HG02759 (cell line): ENCODE measurements at regions not wholly inside any gene's neighbourhood (a gene's known extent, or its start where the extent isn't known, plus 50 kb on each side); places are given as distances from the start of the nearest gene placed in this dataset.

Experiments used
- ATAC-seq: cut with Tn5 transposase; IDR thresholded peaks from one replicate; pipeline ENCODE4 v1.9.1; 2021; ENCODE audit warnings: mild to moderate bottlenecking, moderate library complexity; ENCODE audit not compliant: unreplicated experiment

DNA sequence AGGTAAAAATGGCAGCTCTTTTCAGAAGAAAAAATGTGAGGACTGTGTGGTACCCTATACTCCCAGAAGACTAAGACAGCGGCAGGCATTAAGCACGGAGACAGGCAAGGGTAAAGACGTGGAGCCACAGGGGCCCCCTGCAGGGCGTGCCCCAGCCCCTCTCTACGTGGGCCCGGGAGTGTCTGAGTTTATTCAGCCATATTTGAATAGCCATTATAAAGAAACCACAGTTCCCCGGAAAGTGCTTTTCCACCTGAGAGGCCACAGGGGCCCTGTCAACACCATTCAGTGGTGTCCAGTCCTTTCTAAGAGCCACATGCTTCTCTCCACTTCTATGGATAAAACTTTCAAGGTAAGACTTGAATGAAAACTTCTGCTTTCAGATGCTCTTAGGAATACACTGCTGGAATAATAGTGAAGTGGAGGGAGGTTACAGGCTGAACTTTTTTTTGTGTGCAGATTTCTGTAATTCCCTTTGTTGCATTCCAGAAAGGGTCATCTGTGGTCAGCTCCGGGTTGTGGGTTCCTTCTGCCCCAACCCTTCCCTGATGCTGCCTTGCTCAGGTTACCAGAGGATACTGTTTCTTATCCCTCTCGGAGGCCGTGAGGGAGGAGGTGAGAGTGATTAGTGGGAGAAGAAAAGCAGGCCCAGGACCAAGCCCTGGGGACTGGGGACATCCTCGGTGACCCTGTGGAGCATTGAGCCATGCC is 58.4 kb downstream of the SLC25A47 start:
- ATAC-seq, result no peak

DNA sequence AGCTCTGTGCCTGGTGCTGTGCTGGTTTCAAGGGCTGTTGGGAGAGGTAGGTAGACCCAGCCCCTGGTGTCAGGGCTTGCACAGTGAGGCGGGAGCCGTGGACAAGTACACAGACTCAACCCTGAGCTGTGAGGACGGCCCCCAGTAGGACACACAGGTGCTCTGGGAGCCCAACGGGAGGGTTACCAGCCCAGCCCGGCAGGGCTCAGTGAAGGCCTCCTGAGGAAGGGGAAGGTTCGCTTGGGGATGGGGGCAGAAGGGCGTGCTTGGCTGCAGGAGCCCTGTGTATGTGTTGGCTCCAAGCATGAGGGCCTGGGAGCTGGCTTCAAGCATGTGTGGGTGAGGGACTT is 58.9 kb downstream of the SLC25A47 start:
- ATAC-seq, result no peak

DNA sequence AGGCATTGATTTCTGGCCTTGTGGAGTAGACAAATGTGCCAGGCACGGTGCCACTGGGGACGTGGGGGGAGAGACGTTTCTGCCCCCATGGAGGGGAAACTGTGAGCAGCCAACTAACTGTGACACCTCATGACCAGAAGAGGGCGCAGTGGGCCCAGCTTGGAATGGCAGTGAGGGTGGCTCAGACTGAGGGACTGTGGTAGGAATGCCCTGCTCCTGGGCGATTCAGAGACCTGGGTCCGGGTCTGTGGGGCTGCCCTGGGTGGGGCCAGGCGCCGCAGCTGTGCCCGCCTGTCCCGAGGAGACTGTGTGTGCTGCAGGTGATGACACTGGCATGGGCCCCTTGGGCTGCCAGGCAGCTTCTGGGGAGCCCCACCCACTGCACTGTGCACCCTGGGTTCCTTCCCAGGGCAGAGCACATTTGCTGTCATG is 60.6 kb downstream of the SLC25A47 start:
- peak; percentile 79 for ATAC-seq

DNA sequence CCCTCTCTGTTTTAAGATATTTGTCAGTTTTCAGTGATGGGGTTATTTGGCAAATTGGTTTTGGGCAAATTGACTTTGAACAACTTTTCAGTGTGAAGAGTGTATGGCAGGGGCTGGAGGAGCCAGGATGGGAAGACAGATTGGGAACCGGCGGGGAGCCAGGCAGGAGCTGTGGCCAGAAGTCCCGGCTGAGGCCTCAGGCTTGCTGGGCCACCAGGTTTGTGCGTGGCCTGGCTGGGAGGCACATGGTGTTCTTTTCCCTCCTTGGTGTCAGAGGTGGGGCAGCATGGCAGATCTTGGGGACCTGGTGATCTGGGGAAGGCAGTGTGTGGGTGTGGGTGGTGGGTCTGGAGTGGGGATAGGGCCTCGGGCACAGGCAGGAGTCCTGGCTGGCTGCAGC is 61.1 kb downstream of the SLC25A47 start:
- ATAC-seq, result no peak

DNA sequence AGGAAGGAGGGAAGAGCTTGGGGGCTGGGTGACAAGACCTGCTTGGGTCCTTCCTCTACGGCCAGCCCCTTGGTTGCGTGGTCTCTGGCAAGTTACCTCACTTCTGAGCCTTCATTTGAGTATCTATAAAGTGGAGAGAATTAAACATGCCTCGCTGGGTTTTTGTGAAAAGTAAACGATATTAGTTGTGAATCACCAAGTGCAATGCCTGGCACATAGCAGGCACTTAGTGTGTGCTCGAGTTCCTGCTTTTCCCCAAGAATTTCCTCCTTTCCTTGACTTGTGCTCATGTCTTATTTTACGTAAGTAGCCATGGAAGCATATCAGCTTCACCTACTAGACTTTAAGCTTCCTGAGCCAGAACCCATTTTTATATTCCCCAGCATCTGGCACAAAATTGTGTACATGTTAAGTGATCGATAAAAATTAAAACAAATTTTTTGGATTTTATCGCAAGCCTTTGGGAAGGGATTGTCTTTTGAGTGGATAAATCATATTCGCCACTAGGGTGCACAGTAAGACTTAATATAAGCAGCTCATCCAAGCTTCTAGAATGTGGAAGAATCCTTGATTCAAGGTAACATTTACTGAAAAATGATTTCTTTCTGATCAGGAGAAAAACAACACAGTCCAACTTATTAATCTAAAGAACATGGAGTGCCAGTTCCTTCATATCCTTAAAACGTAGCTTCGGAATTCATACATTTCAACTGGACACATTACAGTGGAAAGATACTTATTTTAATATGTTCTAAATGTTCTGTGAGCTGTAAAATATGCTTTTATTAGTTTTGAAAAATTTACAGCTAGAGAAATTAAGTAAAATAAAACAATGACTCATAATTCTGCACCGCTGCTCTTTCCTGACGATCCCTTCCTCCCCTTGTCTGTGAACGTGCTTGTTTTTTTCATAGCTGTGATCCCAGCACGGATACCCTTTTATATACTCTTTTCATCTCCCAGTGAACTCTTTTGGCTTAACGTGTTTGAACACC is 62.0 kb downstream of the SLC25A47 start:
- no peak for ATAC-seq

DNA sequence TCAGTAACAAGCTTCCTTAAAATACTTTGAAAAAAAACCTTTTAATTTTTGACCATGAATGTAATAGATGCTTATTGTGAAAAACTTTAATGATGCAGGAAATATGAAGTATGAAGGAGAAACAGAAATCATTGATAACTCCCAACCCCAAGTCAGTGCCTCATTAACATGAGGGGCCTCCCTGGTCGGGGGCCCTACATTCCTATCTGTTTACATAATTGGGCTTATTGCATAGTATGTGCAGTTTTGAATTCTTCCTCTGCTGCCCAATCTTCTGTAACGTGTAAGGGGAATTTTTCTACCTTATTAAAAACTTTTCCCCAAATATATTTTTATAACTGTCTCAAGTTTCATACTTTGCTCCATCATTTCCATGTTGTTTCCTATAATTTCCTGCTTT is 63.0 kb downstream of the SLC25A47 start:
- ATAC-seq, result no peak

DNA sequence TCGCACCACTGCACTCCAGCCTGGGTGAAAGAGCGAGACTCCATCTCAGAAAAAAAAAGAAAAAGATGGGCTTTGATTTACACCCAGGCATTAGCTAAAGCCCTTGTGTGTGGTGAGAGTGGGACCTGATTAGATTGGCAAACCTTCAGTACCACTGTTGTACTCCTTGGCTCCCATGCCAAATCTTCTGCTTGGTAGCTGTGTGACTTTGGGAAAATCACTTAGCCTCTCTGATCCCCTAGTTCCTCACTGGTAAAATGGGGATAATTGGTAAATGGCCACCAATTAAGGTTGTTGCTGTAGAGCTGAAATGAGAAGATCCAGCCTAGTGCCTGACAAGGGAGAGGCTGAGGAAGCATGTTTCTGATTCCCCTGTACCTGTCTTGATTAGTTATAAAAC is 63.7 kb downstream of the SLC25A47 start:
- no peak for ATAC-seq

DNA sequence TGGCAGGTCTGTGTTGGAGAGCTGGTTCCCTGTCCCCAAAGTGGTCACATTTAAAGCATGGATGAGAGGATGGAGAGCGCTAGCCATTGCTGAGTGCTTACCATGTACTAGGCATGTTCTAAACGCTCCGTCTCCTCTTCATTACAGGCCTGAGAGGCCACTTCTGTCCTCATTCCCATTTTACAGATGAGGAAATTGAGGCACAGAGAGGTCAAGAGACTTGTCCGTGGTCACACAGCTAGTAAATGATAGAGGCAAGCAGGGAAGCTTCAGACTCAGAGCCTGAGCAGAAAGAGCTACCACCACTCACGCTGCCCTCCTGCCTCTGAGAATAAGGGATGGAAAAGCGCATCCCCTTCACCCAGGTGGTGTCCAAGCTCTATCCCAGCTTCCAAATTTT is 64.3 kb downstream of the SLC25A47 start:
- no peak for ATAC-seq

DNA sequence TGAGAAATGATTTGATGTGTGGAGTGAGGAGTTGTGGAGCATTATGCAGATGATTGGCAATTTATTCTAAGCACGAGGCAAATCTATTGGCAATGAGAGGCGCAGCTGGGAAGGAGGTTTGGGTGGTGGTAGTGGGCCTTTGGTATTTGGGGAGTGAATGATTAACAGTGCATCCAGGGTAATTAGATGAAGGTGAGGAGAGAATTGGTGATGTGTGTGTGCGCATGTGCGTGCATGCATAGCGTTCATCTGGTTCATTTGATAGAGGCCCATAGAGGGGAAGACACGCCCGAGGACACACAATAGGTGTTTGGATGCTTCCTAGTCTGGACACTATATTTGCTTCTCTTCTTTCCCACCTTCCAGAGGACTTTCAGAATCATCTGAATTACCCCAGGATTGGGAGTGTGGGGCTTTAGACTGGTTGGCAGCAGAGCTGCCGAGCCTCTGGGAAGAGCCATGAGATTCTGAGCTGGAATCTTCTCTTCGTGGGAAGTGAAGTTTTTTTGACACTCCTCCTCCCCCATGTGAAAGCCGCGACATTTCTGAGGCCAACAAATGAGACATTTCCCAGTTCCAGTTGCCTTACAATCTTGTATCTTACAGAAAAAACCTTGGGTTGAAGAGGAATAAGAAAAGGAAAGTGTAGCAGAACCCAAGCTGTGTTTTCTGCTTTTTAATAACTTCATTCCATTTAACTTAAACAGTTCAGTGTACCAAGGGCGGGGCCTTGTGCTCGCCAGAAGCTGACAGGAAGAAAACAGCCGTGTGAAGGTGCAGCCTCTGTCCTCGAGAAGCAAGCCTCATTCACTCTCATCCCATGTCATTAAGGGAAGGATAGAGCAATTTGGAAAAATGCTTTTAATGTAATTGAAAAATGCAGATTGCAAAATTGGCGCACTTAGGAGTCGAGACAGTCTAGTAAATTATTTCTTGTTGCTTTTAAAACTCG is 65.2 kb downstream of the SLC25A47 start:
- ATAC-seq, result no peak

DNA sequence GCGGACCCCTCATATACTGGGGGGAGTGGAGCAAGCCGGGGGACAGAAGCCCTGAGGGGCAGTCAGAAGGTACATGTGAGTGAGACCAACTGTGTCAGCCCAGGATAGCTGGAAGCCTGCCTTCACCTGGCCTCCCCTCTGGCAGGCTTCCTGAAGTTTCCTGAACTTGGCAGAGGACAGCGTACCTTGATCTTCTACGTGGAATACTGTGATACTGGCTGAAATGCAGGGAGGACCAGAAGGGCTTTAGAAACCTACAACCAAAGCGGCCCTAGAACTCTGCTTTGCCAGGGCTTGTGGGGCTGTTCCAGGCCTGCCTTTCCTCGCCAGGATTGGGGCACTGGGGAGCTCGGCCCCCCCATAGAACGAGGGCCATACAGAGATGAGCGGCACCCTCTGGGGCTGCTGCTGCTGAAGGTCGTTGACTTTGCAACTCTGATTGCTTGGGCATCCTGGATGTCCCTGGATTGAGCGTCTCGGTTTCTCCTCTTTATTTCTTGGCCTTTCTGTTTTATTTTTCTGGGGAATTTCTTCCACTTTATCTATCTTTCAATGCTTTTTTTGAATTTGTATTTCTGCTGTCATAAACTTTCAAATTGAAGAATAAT is 66.5 kb downstream of the SLC25A47 start:
- ATAC-seq, result no peak

DNA sequence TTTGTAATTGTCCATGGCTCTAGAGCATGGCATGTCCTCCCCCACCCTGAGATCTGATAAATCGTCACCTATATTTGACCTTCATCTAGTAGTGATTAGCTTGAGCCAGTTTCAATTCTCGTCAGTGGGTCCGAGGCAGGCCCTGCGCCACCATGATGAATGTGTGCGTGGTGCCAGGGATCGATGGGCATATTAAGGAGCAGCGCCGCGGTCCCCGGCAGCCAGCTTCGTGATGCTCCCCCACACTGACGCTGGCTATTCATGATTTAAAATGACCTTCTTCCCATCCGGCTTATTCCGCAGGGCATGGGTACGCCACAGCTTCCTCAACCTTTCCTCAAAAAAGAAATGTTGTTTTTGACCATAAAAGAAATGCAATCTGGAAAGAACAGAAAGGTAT is 68.0 kb downstream of the SLC25A47 start:
- no peak for ATAC-seq

DNA sequence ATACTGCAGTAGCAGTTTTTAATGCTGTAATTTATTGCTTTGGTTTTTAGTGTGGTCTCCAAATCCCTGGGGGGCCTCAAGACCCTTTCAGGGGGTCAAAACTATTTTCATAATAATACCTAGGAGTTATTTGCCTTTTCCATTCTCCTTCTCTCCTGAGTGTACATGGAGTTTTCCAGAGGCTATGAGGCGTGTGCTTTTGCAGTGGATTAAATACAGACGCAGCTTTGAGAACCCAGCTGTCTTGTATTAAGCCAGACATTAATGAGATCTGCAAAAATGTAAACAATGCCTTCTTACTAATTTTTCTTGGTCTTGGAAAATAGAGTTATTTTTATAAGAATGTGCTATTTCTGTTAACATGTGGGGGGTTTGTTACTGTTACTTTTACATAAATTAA is 68.6 kb downstream of the SLC25A47 start:
- ATAC-seq, result no peak

DNA sequence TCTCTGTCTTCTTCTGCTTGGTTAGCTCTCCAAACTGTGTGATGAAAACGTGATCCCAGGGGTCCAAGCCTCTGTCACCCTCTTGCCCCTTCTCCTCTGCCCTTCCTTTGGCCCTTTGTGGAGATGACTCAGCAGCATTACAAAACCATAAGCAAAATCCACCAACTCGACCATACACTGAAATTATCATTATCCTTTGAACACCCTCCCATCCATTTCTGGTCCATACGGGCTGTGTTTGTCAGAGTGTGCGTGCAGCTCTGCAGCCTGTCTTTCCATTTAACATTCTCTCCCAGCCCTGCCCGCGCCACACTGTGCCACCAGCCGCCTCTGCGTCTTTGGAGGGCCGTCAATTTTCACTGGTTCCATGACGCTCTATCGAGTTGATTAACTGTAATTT is 69.2 kb downstream of the SLC25A47 start:
- ATAC-seq, result no peak

DNA sequence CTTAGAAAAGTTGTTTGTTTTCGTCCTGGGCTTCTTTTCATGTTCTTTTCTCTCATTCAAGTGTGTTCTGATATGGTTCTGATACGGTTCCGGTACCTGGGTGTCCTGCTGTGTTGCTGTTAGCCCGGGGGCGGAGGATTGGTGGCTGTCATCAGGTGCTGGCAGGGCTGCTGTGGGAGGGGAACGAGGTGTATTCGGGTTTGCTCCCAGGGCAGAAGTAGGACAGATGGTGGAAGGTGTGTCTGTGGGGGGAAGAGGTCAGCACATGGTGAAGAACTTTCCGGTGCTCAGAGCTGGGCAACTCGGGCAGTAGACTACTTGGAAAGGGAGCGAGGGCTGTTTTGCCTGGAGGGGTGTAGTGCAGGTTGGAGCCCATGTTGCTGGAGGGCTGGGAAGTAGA is 70.2 kb downstream of the SLC25A47 start:
- ATAC-seq, result no peak

DNA sequence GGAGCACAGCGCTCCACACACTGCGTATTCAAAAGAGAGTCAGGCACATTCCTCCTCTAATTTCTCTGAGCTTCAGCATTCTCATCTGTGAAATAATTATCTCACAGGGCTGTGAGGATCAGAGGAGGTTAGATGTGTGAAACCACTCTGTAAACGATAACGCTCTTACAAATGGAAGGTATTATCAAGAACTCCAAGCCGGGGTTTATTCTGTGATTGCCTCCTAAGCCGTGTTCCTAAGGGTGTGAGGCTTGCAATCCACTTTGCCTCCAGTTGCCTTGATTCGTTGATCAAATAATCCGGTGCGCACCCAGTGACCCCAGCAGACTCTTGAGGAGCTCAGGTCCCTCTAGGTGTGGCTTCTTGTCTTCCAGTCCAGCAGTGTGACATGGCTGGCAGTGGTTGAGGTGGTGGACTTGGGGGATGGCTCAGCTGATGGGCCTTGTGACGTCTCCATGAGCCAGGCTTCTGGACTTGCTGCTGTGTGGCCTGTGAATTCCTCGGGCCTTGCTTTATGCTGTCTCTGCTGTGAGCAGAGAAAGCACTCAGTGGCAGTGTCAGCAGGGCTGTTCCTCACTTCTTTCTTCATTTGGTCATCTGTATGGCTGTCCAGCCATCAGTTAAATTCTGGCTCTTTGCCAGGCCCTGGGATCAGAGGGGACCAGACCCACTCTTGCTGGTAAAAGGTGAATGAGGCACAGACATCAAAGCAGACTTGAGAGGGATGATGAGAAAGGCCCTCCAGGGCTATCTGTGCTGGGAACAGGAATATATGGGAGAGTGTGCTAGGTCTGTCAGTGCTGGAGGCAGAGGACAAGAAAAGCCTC is 71.0 kb downstream of the SLC25A47 start:
- no peak for ATAC-seq

DNA sequence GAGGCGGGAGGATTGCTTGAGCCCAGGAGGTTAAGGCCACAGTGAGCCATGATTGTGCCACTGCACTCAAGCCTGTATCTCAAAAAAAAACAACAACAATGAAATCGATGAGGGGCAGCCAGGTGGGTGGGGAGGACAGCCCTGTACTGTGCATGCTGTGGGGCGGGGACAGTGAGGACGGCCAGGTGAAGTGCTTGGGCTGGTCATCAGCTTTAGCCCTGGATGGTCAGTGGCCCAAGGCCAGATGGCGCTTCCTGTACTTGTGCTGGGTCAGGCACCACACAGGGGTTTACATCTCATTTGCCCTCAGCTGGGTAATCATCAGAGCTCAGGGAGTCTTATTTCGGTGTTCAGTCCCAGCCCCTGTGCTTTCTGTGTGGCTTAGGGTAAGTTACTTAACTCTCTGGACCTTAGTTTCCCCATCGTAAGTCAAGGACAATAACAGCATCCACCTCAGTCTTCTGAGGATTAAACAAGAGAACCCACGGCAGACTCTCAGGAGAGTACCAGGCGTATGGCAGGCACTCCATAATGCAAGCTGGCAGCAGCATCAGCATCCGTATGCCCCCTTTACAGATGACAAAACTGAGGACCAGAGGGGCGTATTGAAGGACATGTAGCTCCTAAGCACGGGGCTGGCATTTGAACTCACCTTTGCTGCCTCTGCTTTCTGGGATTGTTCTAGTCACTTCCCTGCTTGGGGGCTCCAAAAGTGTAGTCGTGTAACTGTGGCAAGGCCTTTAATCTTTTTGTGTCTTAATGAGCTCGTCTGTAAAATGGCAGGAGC is 71.9 kb downstream of the SLC25A47 start:
- ATAC-seq, result no peak

DNA sequence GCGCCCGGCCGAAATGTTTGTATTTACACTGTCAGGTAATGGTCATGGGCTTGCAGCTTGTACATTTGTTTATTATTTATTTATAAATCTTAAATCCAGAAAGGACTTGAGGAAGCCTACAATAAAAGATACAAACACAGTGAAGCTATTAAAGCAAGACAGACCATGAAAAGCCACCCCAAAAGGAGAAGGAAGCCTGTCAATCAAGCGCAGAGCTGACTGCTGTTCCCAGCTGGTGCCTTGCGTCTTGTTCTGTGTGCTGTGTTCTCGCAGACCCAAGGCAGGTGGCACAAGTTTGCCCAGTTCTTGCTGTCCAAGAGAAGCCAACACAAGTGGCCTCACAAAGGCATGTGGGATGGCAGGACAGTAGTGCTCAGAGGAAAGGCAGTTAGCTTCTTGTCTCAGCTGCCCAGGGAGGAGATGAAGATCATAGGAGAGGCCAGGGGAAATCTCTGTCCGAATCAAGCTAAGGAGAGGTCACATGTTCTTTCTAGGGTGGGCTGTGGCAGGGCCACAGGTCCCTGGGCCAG is 73.2 kb downstream of the SLC25A47 start:
- no peak for ATAC-seq

DNA sequence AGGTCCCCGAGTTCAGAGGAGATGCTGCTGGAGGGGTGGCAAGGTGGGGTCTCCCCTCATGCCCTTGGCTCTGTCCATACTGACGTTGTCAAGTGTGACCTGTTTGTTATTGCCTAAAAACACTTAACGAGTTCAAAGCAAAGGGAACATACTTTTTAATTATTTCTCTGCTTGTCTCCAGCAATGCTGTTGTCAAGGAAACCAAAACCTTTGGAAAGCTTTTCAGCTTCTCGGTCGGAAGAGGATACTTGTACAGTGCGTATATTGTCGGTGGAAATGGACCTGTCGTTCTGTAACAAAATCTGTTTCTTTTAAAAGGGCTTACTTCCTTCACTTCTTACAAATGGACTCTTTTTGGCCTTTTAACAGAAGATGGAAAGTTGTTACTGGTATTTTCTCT is 73.9 kb downstream of the SLC25A47 start:
- ATAC-seq, result no peak

DNA sequence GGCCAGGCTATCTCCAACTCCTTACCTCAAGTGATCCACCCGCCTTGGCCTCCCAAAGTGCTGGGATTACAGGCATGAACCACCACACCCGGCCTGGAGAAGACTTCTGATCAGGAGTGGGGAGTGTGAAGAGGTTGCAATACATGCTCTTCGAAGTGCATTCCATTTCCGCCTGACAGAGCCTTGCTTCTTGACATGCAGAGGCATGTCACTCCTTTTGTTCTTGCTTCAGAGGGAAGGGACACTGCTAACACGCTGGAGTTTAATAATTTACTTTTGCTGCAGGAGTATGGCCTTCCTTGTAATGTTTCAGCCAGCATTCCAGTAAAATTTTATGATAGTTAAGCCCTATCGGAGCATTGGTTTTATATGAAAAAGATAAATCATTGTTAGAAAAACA is 74.9 kb downstream of the SLC25A47 start:
- no peak for ATAC-seq
